ENCODE measurements at regions not wholly inside any gene's neighbourhood (a gene's known extent, or its start where the extent isn't known, plus 50 kb on each side); places are given as distances from the start of the nearest gene placed in this dataset.

DNA sequence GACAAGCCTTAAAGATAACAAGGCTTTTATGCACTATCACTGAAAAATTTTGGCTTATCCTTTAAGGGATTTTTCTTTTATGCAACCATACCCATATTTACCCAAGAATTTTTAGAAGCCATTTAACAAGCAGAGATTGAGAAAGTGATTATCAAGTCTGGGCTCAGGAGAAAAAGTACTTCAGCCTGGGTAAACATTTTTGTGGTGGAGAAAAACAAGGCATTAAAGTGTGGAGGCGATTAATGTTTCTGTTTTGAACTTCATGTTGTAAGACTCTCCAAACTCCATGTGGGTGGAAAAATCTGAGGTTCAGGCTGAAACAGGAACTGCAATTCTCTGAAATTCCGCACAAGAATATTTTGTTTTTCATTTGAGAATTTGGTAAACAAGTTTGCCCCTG, 260.4 kb upstream of the KCNMB2 start:
- TF ChIP-seq CTCF (IDR thresholded peaks at IDR 0.05; ENCODE audit: low read length): no peak
- no peak for TF ChIP-seq EZH2phosphoT487 (IDR thresholded peaks at IDR 0.05; ENCODE audit: low read length)

Data from MM.1S (cell line).